Activated T-helper 1 cell treated with anti-CD3 and anti-CD28 coated beads, Interleukin-2, amount 50 U/mL, for 16 hours (primary cell): ENCODE measurements at regions not wholly inside any gene's neighbourhood (a gene's known extent, or its start where the extent isn't known, plus 50 kb on each side); places are given as distances from the start of the nearest gene placed in this dataset.

Experiments used
- DNase-seq, 2 donors: peaks; one replicate each; pipeline ENCODE4 v3.0.0-alpha.2; 2020; ENCODE audit warnings: low read depth in 1 of 2, low spot score in 1 of 2

GRCh38 chr15:39291690-39292089 lies 289.2 kb upstream of the THBS1 start:
- no peak for DNase-seq

GRCh38 chr15:39296955-39297354 lies 283.9 kb upstream of the THBS1 start:
- no peak for DNase-seq

GRCh38 chr15:39298271-39298962 lies 282.5 kb upstream of the THBS1 start:
- DNase-seq, result no peak

- DNase-seq, result no peak
These were observed 281.2 kb upstream of the THBS1 start for GRCh38 chr15:39299486-39300267.

- DNase-seq, result no peak
These were observed 280.3 kb upstream of the THBS1 start for GRCh38 chr15:39300451-39301153.

GRCh38 chr15:39301589-39301999 lies 279.3 kb upstream of the THBS1 start:
- DNase-seq, result no peak

- no peak for DNase-seq
These were observed 277.9 kb upstream of the THBS1 start for GRCh38 chr15:39302936-39303335.

GRCh38 chr15:39304201-39304841 lies 276.6 kb upstream of the THBS1 start:
- DNase-seq, result no peak

GRCh38 chr15:39304931-39305728 lies 275.7 kb upstream of the THBS1 start:
- DNase-seq, result no peak

GRCh38 chr15:39310633-39311032 lies 270.2 kb upstream of the THBS1 start:
- DNase-seq, result no peak

GRCh38 chr15:39312984-39313383 lies 267.9 kb upstream of the THBS1 start:
- DNase-seq, result no peak

GRCh38 chr15:39313467-39313866 lies 267.4 kb upstream of the THBS1 start:
- no peak for DNase-seq

GRCh38 chr15:39313881-39314280 lies 267.0 kb upstream of the THBS1 start:
- DNase-seq, result no peak

GRCh38 chr15:39315206-39315850 lies 265.6 kb upstream of the THBS1 start:
- no peak for DNase-seq

GRCh38 chr15:39317225-39317624 lies 263.7 kb upstream of the THBS1 start:
- DNase-seq, result no peak

GRCh38 chr15:39318231-39318630 lies 262.6 kb upstream of the THBS1 start:
- no peak for DNase-seq

GRCh38 chr15:39320355-39320754 lies 260.5 kb upstream of the THBS1 start:
- no peak for DNase-seq

GRCh38 chr15:39320886-39321285 lies 260.0 kb upstream of the THBS1 start:
- DNase-seq, result no peak

- no peak for DNase-seq
These were observed 258.9 kb upstream of the THBS1 start for GRCh38 chr15:39321977-39322376.

- DNase-seq, result no peak
These were observed 257.7 kb upstream of the THBS1 start for GRCh38 chr15:39323157-39323556.
